Caco-2 (cell line): ENCODE measurements at regions not wholly inside any gene's neighbourhood (a gene's known extent, or its start where the extent isn't known, plus 50 kb on each side); places are given as distances from the start of the nearest gene placed in this dataset.

Source experiments
- BruUV-seq: library from RNA; stranded (reverse); fragments of 400-500 nt; replicated peaks from 2 replicates; lab custom pipeline; 2021; lab: Mats Ljungman, UMichigan
- CTCF ChIA-PET: fragments of 300-600 bp; sonication (Branson Sonifier 250); formaldehyde crosslinking; loops from one replicate; lab custom pipeline; 2022; ENCODE audit warnings: antibody characterized with exemption; lab: Charles Lee
- POLR2A ChIA-PET: fragments of 300-600 bp; sonication (Branson Sonifier 250); formaldehyde crosslinking; loops from one replicate; lab custom pipeline; 2022; ENCODE audit warnings: antibody characterized with exemption; lab: Charles Lee
- DNase-seq, 2 experiments: peaks; one replicate each; pipeline versions ENCODE4 v3.0.0 to v3.0.0-alpha.2; 2020 to 2022
- H3K27me3 ChIP-seq: replicated peaks from 2 replicates; pipeline ENCODE4 v1.6.0; 2011; ENCODE audit warnings: low read length; ENCODE audit not compliant: control insufficient read depth, insufficient read depth
- H3K36me3 ChIP-seq: 2 replicates; pipeline ENCODE4 v1.5.1; 2011; ENCODE audit warnings: low read length; ENCODE audit not compliant: control insufficient read depth, insufficient read depth
- H3K4me1 ChIP-seq: fragments of 250-450 bp; sonication (Bioruptor Pico); 2 replicates; pipeline ENCODE4 v1.5.1; 2020; ENCODE audit warnings: mild to moderate bottlenecking
- H3K4me3 ChIP-seq: 2 replicates; pipeline ENCODE4 v1.5.1; 2011; ENCODE audit warnings: low read depth, mild to moderate bottlenecking, control low read depth, low read length
- H3K9me3 ChIP-seq: fragments of 250-450 bp; sonication (Bioruptor Pico); 2 replicates; pipeline ENCODE4 v1.5.1; 2020; ENCODE audit warnings: mild to moderate bottlenecking, moderate library complexity
- H3K27ac Mint-ChIP-seq: one replicate; pipeline ENCODE4 v1.8.0; 2022; ENCODE audit warnings: mixed read lengths; ENCODE audit not compliant: unreplicated experiment
- H3K27me3 Mint-ChIP-seq: one replicate; pipeline ENCODE4 v1.8.0; 2022; ENCODE audit warnings: mixed read lengths; ENCODE audit not compliant: insufficient read depth, unreplicated experiment
- H3K36me3 Mint-ChIP-seq: one replicate; pipeline ENCODE4 v1.8.0; 2022; ENCODE audit warnings: mild to moderate bottlenecking, mixed read lengths; ENCODE audit not compliant: insufficient read depth, unreplicated experiment
- H3K4me1 Mint-ChIP-seq: one replicate; pipeline ENCODE4 v1.8.0; 2022; ENCODE audit warnings: low read depth, mixed read lengths; ENCODE audit not compliant: unreplicated experiment
- H3K4me3 Mint-ChIP-seq: one replicate; pipeline ENCODE4 v1.8.0; 2022; ENCODE audit warnings: mild to moderate bottlenecking, moderate library complexity, mixed read lengths; ENCODE audit not compliant: unreplicated experiment
- H3K9me3 Mint-ChIP-seq: one replicate; pipeline ENCODE4 v1.8.0; 2022; ENCODE audit warnings: mixed read lengths; ENCODE audit not compliant: unreplicated experiment
- intact Hi-C: fragments of 100-400 bp; cut with micrococcal nuclease; formaldehyde crosslinking; loops from one replicate; pipeline ENCODE4 v1.10.0; 2022; ENCODE audit not compliant: unreplicated experiment
- TF ChIP-seq, protein P1 (sequence below), 2 experiments: fragments of 200-600 bp in 1 of 2; IDR thresholded peaks; 1 replicate in 1 of 2; 2 replicates in 1 of 2; pipeline versions ENCODE4 v1.5.1 to v1.8.0; 2011 to 2022; ENCODE audit warnings: antibody characterized with exemption in 1 of 2, control low read depth in 1 of 2, inconsistent platforms in 1 of 2, low read depth in 1 of 2, low read length in 1 of 2, mild to moderate bottlenecking in 1 of 2, moderate library complexity in 1 of 2; ENCODE audit not compliant: insufficient read depth in 1 of 2, severe bottlenecking in 1 of 2, unreplicated experiment in 1 of 2

DNA sequence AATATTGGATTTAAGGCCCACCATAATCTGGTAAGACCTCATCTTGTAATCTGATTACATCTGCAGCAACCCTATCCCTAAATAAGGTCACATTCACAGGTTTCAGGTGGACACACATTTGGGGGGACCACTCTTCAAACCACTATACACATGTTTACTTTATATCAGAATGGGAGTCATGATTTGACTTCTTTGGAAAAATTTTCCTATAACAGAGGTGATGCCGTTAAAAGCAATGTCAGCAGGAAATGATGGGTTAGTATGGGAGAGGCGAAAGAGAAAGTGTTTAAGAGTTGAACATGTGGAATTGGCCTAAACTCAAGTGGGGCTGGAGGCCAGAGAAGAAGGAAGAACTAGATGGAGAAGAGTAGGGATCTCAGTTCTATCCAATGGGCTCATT is 281.7 kb upstream of the ERCC4 start:
- no peaks in the 10 kb centered on the region for H3K27me3 Mint-ChIP-seq
- ChIA-PET CTCF (no interaction called here), POLR2A (no interaction called here)
- DNase-seq, result no peak
- H3K36me3 ChIP-seq, result no peaks in the 10 kb centered on the region
- no TSS peak for BruUV-seq
- H3K4me3 Mint-ChIP-seq, result no peak overlapping the region
- H3K36me3 Mint-ChIP-seq, result no peaks in the 10 kb centered on the region
- no peaks in the 10 kb centered on the region for H3K4me1 Mint-ChIP-seq
- TF ChIP-seq, protein P1, sequence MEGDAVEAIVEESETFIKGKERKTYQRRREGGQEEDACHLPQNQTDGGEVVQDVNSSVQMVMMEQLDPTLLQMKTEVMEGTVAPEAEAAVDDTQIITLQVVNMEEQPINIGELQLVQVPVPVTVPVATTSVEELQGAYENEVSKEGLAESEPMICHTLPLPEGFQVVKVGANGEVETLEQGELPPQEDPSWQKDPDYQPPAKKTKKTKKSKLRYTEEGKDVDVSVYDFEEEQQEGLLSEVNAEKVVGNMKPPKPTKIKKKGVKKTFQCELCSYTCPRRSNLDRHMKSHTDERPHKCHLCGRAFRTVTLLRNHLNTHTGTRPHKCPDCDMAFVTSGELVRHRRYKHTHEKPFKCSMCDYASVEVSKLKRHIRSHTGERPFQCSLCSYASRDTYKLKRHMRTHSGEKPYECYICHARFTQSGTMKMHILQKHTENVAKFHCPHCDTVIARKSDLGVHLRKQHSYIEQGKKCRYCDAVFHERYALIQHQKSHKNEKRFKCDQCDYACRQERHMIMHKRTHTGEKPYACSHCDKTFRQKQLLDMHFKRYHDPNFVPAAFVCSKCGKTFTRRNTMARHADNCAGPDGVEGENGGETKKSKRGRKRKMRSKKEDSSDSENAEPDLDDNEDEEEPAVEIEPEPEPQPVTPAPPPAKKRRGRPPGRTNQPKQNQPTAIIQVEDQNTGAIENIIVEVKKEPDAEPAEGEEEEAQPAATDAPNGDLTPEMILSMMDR (IDR thresholded peaks at IDR 0.05; ENCODE audit: insufficient read depth in 1 of 2, low read depth in 1 of 2, low read length in 1 of 2, severe bottlenecking in 1 of 2, unreplicated experiment in 1 of 2), result no peak
- no peaks in the 10 kb centered on the region for H3K4me1 ChIP-seq
- intact Hi-C loops, result no loop called here
- H3K9me3 ChIP-seq, result no peaks in the 10 kb centered on the region; the same call in 1 of the 2 replicates
- no peak overlapping the region for H3K27ac Mint-ChIP-seq
- H3K27me3 ChIP-seq, result no peaks in the 10 kb centered on the region
- H3K4me3 ChIP-seq, result no peak overlapping the region
- H3K9me3 Mint-ChIP-seq, result peaks cover 15% of the 10 kb centered on the region

DNA sequence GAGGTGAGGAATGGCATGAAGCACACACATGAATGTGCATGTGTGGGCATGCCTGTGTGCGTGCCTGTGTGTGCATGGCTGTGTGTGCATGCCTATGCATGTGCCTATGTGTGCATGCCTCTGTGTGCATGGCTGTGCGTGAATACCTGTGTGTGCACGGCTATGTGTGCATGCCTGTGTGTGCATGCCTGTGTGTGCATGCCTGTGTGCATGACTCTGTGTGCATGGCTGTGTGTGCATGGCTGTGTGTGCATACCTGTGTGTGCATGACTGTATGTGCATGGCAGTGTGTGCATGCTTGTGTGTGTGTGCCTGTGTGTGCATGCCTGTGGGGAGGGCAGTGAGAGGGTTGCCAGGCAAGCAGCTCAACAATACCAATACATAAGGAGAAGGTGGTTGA is 276.5 kb upstream of the ERCC4 start:
- Histone ChIP-seq H3K4me1 (peaks cover 5% of the 10 kb centered on the region; the same call in 1 of the 2 replicates), H3K36me3 (no peaks in the 10 kb centered on the region), H3K9me3 (no peaks in the 10 kb centered on the region), H3K4me3 (no peak overlapping the region), H3K27me3 (no peaks in the 10 kb centered on the region)
- ChIA-PET CTCF (no interaction called here), POLR2A (no interaction called here)
- Mint-ChIP-seq H3K27ac (no peak overlapping the region), H3K9me3 (no peaks in the 10 kb centered on the region), H3K4me1 (peaks cover 8% of the 10 kb centered on the region), H3K4me3 (no peak overlapping the region), H3K27me3 (peaks cover 3% of the 10 kb centered on the region), H3K36me3 (no peaks in the 10 kb centered on the region)
- intact Hi-C loops, result no loop called here
- TF ChIP-seq, protein P1 (IDR thresholded peaks at IDR 0.05; ENCODE audit: insufficient read depth in 1 of 2, low read depth in 1 of 2, low read length in 1 of 2, severe bottlenecking in 1 of 2, unreplicated experiment in 1 of 2), result no peak
- BruUV-seq, result no TSS peak
- DNase-seq, result no peak

DNA sequence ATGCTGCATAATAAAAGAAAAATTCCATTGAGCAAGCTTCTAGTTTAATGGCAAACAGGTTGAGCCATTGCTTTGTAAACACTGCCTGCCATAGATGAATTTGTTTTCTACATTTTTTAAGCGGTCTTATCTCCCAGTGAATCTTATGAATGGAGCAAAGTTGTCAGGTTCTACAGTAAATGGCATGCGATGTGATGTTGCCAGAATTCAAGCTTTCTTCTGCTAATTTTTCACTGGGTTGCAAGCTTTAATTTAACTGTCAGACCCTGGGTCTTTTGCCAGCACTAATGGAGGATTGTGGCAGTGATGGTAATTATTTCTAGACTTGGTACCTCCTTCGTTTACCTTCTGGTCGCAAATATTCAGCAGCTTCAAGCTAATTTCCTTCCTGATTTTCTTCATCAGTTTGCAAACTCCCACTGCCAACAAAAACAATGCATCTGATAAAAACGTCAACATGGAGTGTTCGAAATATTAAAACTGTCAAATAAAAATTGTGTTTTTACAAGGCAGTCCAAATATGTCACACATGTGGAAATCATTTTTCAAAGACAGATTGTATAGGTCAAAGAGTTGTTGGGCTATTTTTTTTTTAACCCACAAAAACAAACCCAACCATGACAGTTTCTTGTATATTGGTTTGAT is 274.2 kb upstream of the ERCC4 start:
- no peak overlapping the region for H3K4me3 Mint-ChIP-seq
- H3K4me3 ChIP-seq, result no peak overlapping the region
- no peaks in the 10 kb centered on the region for H3K36me3 Mint-ChIP-seq
- H3K27me3 Mint-ChIP-seq, result peaks cover 3% of the 10 kb centered on the region
- BruUV-seq, result no TSS peak
- intact Hi-C loops, result no loop called here
- no peaks in the 10 kb centered on the region for H3K9me3 Mint-ChIP-seq
- TF ChIP-seq, protein P1 (IDR thresholded peaks at IDR 0.05; ENCODE audit: insufficient read depth in 1 of 2, low read depth in 1 of 2, low read length in 1 of 2, severe bottlenecking in 1 of 2, unreplicated experiment in 1 of 2), result no peak
- H3K9me3 ChIP-seq, result no peaks in the 10 kb centered on the region
- H3K4me1 ChIP-seq, result peaks cover 5% of the 10 kb centered on the region; the same call in 1 of the 2 replicates
- H3K36me3 ChIP-seq, result no peaks in the 10 kb centered on the region
- H3K27me3 ChIP-seq, result no peaks in the 10 kb centered on the region
- ChIA-PET POLR2A (no interaction called here), CTCF (no interaction called here)
- H3K4me1 Mint-ChIP-seq, result peaks cover 8% of the 10 kb centered on the region
- DNase-seq, result peak in 1 of 2 experiments; percentile 10
- no peak overlapping the region for H3K27ac Mint-ChIP-seq
